ENCODE measurements at regions not wholly inside any gene's neighbourhood (a gene's known extent, or its start where the extent isn't known, plus 50 kb on each side); places are given as distances from the start of the nearest gene placed in this dataset.

- H3K4me3 ChIP-seq (ENCODE audit: control insufficient read depth, low read depth, low read length) = no peak overlapping the region
- TF ChIP-seq, protein P1, sequence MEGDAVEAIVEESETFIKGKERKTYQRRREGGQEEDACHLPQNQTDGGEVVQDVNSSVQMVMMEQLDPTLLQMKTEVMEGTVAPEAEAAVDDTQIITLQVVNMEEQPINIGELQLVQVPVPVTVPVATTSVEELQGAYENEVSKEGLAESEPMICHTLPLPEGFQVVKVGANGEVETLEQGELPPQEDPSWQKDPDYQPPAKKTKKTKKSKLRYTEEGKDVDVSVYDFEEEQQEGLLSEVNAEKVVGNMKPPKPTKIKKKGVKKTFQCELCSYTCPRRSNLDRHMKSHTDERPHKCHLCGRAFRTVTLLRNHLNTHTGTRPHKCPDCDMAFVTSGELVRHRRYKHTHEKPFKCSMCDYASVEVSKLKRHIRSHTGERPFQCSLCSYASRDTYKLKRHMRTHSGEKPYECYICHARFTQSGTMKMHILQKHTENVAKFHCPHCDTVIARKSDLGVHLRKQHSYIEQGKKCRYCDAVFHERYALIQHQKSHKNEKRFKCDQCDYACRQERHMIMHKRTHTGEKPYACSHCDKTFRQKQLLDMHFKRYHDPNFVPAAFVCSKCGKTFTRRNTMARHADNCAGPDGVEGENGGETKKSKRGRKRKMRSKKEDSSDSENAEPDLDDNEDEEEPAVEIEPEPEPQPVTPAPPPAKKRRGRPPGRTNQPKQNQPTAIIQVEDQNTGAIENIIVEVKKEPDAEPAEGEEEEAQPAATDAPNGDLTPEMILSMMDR (conservative IDR thresholded peaks at IDR 0.05; ENCODE audit: control insufficient read depth, insufficient read depth, low read depth, low read length) = no peak
- no peak for DNase-seq (ENCODE audit: low read depth)
Measured at GRCh38 chr9:10674586-10674985, 61.8 kb upstream of the PTPRD start.

DNA sequence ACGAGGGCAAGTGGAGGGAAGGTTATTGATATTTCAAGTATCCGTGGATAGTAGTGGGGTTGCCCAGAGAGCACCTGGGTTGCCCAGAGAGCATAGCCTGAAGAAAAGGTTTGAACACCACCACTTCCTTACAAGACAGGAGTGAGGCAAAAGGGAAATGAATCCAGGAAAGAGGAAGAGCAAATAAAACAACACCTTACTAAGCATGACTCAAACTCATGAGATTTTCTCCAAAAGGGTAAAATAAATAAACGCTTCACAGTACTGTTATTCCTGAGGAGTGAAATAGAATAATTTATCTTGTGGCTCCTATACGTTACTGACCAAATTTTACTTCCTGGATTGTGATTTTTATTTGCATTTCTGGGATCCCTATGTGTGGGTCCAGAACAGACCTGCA is 65.2 kb upstream of the PTPRD start:
- TF ChIP-seq, protein P1 (conservative IDR thresholded peaks at IDR 0.05; ENCODE audit: control insufficient read depth, insufficient read depth, low read depth, low read length) = no peak
- no peak for DNase-seq (ENCODE audit: low read depth)
- H3K4me3 ChIP-seq (ENCODE audit: control insufficient read depth, low read depth, low read length) = no peak overlapping the region

DNA sequence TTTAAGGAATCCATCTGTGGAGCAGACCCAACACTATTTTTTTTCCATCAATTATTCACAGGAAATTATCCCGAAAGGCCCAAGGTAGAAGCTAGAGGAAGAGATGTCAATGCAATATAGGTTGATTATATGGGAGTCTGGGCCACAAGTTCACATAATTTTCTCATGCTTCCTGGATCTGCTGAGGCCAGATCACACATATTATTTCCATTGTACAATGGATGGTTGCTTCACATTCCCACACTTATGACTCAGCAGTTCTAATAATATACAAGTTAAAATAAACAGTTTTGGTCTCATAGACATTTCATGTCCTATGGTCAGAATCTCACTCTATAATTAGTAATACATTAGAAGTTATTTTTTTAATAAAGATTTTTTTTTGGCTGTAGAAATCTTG is 66.0 kb upstream of the PTPRD start:
- no peak overlapping the region for H3K4me3 ChIP-seq (ENCODE audit: control insufficient read depth, low read depth, low read length)
- DNase-seq (ENCODE audit: low read depth) = peak; percentile 56
- TF ChIP-seq, protein P1 (conservative IDR thresholded peaks at IDR 0.05; ENCODE audit: control insufficient read depth, insufficient read depth, low read depth, low read length) = no peak

DNA sequence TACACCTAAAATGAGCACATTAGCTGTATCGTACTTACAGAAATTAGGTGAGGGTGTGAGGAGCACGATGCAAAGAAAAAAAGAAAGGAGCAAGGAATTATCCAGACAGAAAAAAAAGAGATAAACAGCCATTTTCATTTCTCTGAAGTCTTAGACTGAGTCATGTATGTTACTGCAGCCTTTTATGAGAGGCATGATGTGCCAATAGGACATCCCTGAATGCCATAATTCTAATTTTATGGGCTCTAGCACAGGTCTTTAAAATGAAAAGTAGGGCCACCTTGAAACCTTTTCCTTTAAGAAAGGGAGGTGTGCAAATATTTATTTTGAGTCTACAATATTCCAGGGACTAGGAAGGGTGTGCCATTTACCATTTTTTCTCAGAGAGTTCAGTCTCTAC is 74.1 kb upstream of the PTPRD start:
- DNase-seq (ENCODE audit: low read depth) = no peak
- H3K4me3 ChIP-seq (ENCODE audit: control insufficient read depth, low read depth, low read length) = no peak overlapping the region
- TF ChIP-seq, protein P1 (conservative IDR thresholded peaks at IDR 0.05; ENCODE audit: control insufficient read depth, insufficient read depth, low read depth, low read length) = no peak

DNA sequence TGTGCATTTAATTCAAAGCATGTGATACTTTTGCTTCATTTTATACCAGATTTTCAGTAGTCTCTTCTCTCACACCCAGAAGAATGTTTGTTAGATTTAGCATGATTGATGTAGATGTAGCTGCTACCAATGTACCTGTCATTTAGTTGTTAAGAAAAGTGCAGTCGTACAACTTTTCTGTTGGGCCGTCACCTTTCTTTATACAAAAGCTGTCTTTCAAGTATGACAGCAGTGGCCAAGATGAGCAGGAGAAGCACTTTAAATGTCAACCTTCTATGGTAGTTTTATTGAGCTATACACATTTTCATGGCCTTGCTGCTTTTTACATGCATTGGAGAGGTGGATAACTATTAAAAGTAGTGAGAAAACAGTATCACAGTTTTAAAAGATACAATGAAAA is 77.7 kb upstream of the PTPRD start:
- TF ChIP-seq, protein P1 (conservative IDR thresholded peaks at IDR 0.05; ENCODE audit: control insufficient read depth, insufficient read depth, low read depth, low read length) = no peak
- no peak overlapping the region for H3K4me3 ChIP-seq (ENCODE audit: control insufficient read depth, low read depth, low read length)
- DNase-seq (ENCODE audit: low read depth) = no peak

GRCh38 chr9:10697044-10697443 is 84.2 kb upstream of the PTPRD start:
- TF ChIP-seq, protein P1 (conservative IDR thresholded peaks at IDR 0.05; ENCODE audit: control insufficient read depth, insufficient read depth, low read depth, low read length) = no peak
- H3K4me3 ChIP-seq (ENCODE audit: control insufficient read depth, low read depth, low read length) = no peak overlapping the region

GRCh38 chr9:10700291-10700690 is 87.5 kb upstream of the PTPRD start:
- DNase-seq (ENCODE audit: low read depth) = peak; percentile 5
- no peak overlapping the region for H3K4me3 ChIP-seq (ENCODE audit: control insufficient read depth, low read depth, low read length)
- TF ChIP-seq, protein P1 (conservative IDR thresholded peaks at IDR 0.05; ENCODE audit: control insufficient read depth, insufficient read depth, low read depth, low read length) = no peak

More at GRCh38 chr9:10697044-10697443, 84.2 kb upstream of the PTPRD start:
- DNase-seq (ENCODE audit: low read depth) = no peak
